Panc1 (cell line): ENCODE measurements at regions not wholly inside any gene's neighbourhood (a gene's known extent, or its start where the extent isn't known, plus 50 kb on each side); places are given as distances from the start of the nearest gene placed in this dataset.

ENCODE experiments used
- ATAC-seq: fragments of 200-7000 bp; cut with Tn5 transposase; 2 replicates; pipeline ENCODE4 v1.9.1; 2020; ENCODE audit warnings: mild to moderate bottlenecking, moderate library complexity
- BruUV-seq: library from RNA; stranded (reverse); fragments of 400-500 nt; replicated peaks from 2 replicates; lab custom pipeline; 2021; lab: Mats Ljungman, UMichigan
- CTCF ChIA-PET: fragments of 300-600 bp; sonication (Branson Sonifier 250); formaldehyde crosslinking; loops from one replicate; lab custom pipeline; 2022; ENCODE audit warnings: antibody characterized with exemption; lab: Charles Lee
- POLR2A ChIA-PET: fragments of 300-600 bp; sonication (Branson Sonifier 250); formaldehyde crosslinking; loops from one replicate; lab custom pipeline; 2022; ENCODE audit warnings: antibody characterized with exemption; lab: Charles Lee
- DNase-seq: peaks from one replicate; pipeline ENCODE4 v3.0.0-alpha.2; 2010; ENCODE audit warnings: low read depth, low spot score
- H3K27ac ChIP-seq: 2 replicates; pipeline ENCODE4 v1.5.1; 2011; ENCODE audit warnings: mild to moderate bottlenecking, low read length, inconsistent platforms
- H3K27me3 ChIP-seq: fragments of 200-500 bp; sonication (Bioruptor generic); 2 replicates; pipeline ENCODE4 v1.6.0; 2014; ENCODE audit warnings: low read length, inconsistent platforms; ENCODE audit not compliant: control insufficient read depth, insufficient read depth
- H3K36me3 ChIP-seq: fragments of 200-500 bp; sonication (Bioruptor generic); 2 replicates; pipeline ENCODE4 v1.5.1; 2014; ENCODE audit warnings: inconsistent platforms, mild to moderate bottlenecking, low read length, moderate library complexity; ENCODE audit not compliant: control insufficient read depth, insufficient read depth
- H3K4me1 ChIP-seq: 2 replicates; pipeline ENCODE4 v1.5.1; 2011; ENCODE audit warnings: inconsistent platforms, mild to moderate bottlenecking, low read length, moderate library complexity; ENCODE audit not compliant: control insufficient read depth, insufficient read depth
- H3K4me3 ChIP-seq, 2 experiments: 2 replicates each; pipeline ENCODE4 v1.5.1; 2011 to 2012; ENCODE audit warnings: low read depth in 2 of 2, low read length in 2 of 2, mild to moderate bottlenecking in 2 of 2, inconsistent platforms in 1 of 2, moderate library complexity in 1 of 2
- H3K9me3 ChIP-seq: fragments of 200-500 bp; sonication (Bioruptor generic); 2 replicates; pipeline ENCODE4 v1.5.1; 2014; ENCODE audit warnings: low read depth, mild to moderate bottlenecking, inconsistent platforms, low read length, moderate library complexity; ENCODE audit not compliant: control insufficient read depth, insufficient read depth
- CTCF ChIP-seq: fragments of 450-650 bp; IDR thresholded peaks from 2 replicates; pipeline ENCODE4 v1.5.1; 2017; ENCODE audit warnings: mild to moderate bottlenecking
- POLR2AphosphoS5 ChIP-seq: IDR thresholded peaks from 2 replicates; pipeline ENCODE4 v1.6.1; 2012; ENCODE audit warnings: mild to moderate bottlenecking, low read depth, low read length, moderate library complexity
- REST ChIP-seq, 2 experiments: IDR thresholded peaks; 2 replicates each; pipeline ENCODE4 v1.6.1; 2011 to 2012; ENCODE audit warnings: low read depth in 2 of 2, control low read depth in 1 of 2, low read length in 1 of 2, mild to moderate bottlenecking in 1 of 2, moderate library complexity in 1 of 2; ENCODE audit not compliant: insufficient read depth in 1 of 2
- SIN3A ChIP-seq: IDR thresholded peaks from 2 replicates; pipeline ENCODE4 v1.6.1; 2012; ENCODE audit warnings: low read depth, mild to moderate bottlenecking, low read length, moderate library complexity, borderline replicate concordance; ENCODE audit not compliant: insufficient read depth
- TCF7L2 ChIP-seq: IDR thresholded peaks from 2 replicates; pipeline ENCODE4 v1.6.1; 2011; ENCODE audit warnings: mild to moderate bottlenecking, low read depth, low read length, inconsistent platforms
- in situ Hi-C: cut with HindIII; loops from 2 replicates; pipeline ENCODE4 v1.10.0; 2016; ENCODE audit warnings: low sequenced_read_pairs, low pct_unique_long_range_greater_than_20kb
- intact Hi-C: fragments of 100-400 bp; cut with micrococcal nuclease; formaldehyde crosslinking; loops from one replicate; pipeline ENCODE4 v1.10.0; 2022; ENCODE audit not compliant: unreplicated experiment

- DNase-seq (no peak), ATAC-seq (no peak)
- intact Hi-C loops (no loop called here), in situ Hi-C loops (no loop called here)
- TF ChIP-seq CTCF, result no peak
- no peak for TF ChIP-seq SIN3A
- no peak for TF ChIP-seq REST (IDR thresholded peaks at IDR 0.05; ENCODE audit: insufficient read depth in 1 of 2, low read depth in 2 of 2, low read length in 1 of 2)
- TF ChIP-seq TCF7L2, result no peak
- TF ChIP-seq POLR2AphosphoS5, result no peak
- CTCF ChIA-PET, result no interaction called here
- Histone ChIP-seq H3K27me3 (no peaks in the 10 kb centered on the region), H3K4me1 (no peaks in the 10 kb centered on the region), H3K4me3 (no peak overlapping the region), H3K9me3 (no peaks in the 10 kb centered on the region), H3K27ac (no peak overlapping the region), H3K36me3 (no peaks in the 10 kb centered on the region)
- POLR2A ChIA-PET, result no interaction called here
- no TSS peak for BruUV-seq
Observed at GRCh38 chr13:40366119-40366518, 300.3 kb downstream of the FOXO1 start.

- Histone ChIP-seq H3K9me3 (no peaks in the 10 kb centered on the region), H3K27ac (no peak overlapping the region), H3K4me1 (no peaks in the 10 kb centered on the region), H3K27me3 (no peaks in the 10 kb centered on the region), H3K36me3 (no peaks in the 10 kb centered on the region), H3K4me3 (no peak overlapping the region)
- intact Hi-C loops (no loop called here), in situ Hi-C loops (no loop called here)
- TF ChIP-seq SIN3A, result no peak
- no peak for TF ChIP-seq REST (IDR thresholded peaks at IDR 0.05; ENCODE audit: insufficient read depth in 1 of 2, low read depth in 2 of 2, low read length in 1 of 2)
- TF ChIP-seq CTCF, result no peak
- no peak for TF ChIP-seq POLR2AphosphoS5
- TF ChIP-seq TCF7L2, result no peak
- ATAC-seq, result no peak
- POLR2A ChIA-PET, result no interaction called here
- BruUV-seq, result no TSS peak
- CTCF ChIA-PET, result no interaction called here
- DNase-seq, result no peak
Observed at GRCh38 chr13:40368127-40368891, 298.1 kb downstream of the FOXO1 start.
